IMR-90 (cell line): ENCODE measurements at regions not wholly inside any gene's neighbourhood (a gene's known extent, or its start where the extent isn't known, plus 50 kb on each side); places are given as distances from the start of the nearest gene placed in this dataset.

ENCODE experiments used
- ATAC-seq: fragments of 200-7000 bp; cut with Tn5 transposase; 2 replicates; pipeline ENCODE4 v1.9.1; 2020; ENCODE audit warnings: low read depth, mild to moderate bottlenecking, moderate library complexity
- BruUV-seq: library from RNA; stranded (reverse); fragments of 400-500 nt; replicated peaks from 2 replicates; lab custom pipeline; 2021; lab: Mats Ljungman, UMichigan
- CTCF ChIA-PET: fragments of 300-600 bp; formaldehyde crosslinking; extraction: SDS; loops from one replicate; lab custom pipeline; 2021; ENCODE audit warnings: antibody characterized with exemption; lab: Yijun Ruan, JAX
- POLR2A ChIA-PET: fragments of 300-600 bp; sonication (Branson Sonifier 250); formaldehyde crosslinking; loops from one replicate; lab custom pipeline; 2022; ENCODE audit warnings: antibody characterized with exemption; ENCODE audit not compliant: unreplicated experiment; lab: Charles Lee
- DNase-seq: peaks from one replicate; pipeline ENCODE4 v3.0.0; 2013
- H2AFZ ChIP-seq: replicated peaks from 2 replicates; pipeline ENCODE3; 2013; ENCODE audit warnings: low read length, mild to moderate bottlenecking; ENCODE audit not compliant: poor library complexity
- H2AK5ac ChIP-seq: 2 replicates; pipeline ENCODE4 v1.6.1; 2013; ENCODE audit warnings: low read depth, low read length, inconsistent platforms
- H2AK9ac ChIP-seq: replicated peaks from 2 replicates; pipeline ENCODE3; 2013; ENCODE audit warnings: mild to moderate bottlenecking, low read depth, low read length, moderate library complexity; ENCODE audit not compliant: poor library complexity
- H2BK120ac ChIP-seq: 2 replicates; pipeline ENCODE4 v1.6.1; 2013; ENCODE audit warnings: low read depth, low read length, inconsistent platforms
- H2BK15ac ChIP-seq: 3 replicates; pipeline ENCODE4 v1.6.1; 2013; ENCODE audit warnings: low read depth, low read length, inconsistent platforms
- H2BK20ac ChIP-seq: 2 replicates; pipeline ENCODE4 v1.6.1; 2013; ENCODE audit warnings: low read depth, mild to moderate bottlenecking, inconsistent platforms, low read length, moderate library complexity
- H2BK5ac ChIP-seq: 2 replicates; pipeline ENCODE4 v1.6.1; 2013; ENCODE audit warnings: mild to moderate bottlenecking, low read depth, low read length, inconsistent platforms; ENCODE audit not compliant: poor library complexity, severe bottlenecking
- H3K14ac ChIP-seq: replicated peaks from 2 replicates; pipeline ENCODE4 v1.6.1; 2013; ENCODE audit warnings: low read depth, low read length, inconsistent platforms
- H3K18ac ChIP-seq: 2 replicates; pipeline ENCODE4 v1.6.1; 2013; ENCODE audit warnings: low read depth, low read length, control low read depth
- H3K23ac ChIP-seq: 2 replicates; pipeline ENCODE4 v1.6.1; 2013; ENCODE audit warnings: low read depth, low read length, inconsistent platforms
- H3K27ac ChIP-seq: 2 replicates; pipeline ENCODE4 v1.5.1; 2013; ENCODE audit warnings: mild to moderate bottlenecking, control low read depth, low read length; ENCODE audit not compliant: insufficient read depth
- H3K27me3 ChIP-seq: 2 replicates; pipeline ENCODE4 v1.6.1; 2013; ENCODE audit warnings: low read length; ENCODE audit not compliant: control insufficient read depth, insufficient read depth
- H3K36me3 ChIP-seq: 2 replicates; pipeline ENCODE4 v1.6.1; 2013; ENCODE audit warnings: low read length, mixed read lengths; ENCODE audit not compliant: control insufficient read depth, insufficient read depth
- H3K4ac ChIP-seq: 2 replicates; pipeline ENCODE4 v1.6.1; 2013; ENCODE audit warnings: low read depth, low read length, inconsistent platforms
- H3K4me1 ChIP-seq: 2 replicates; pipeline ENCODE4 v1.6.1; 2013; ENCODE audit warnings: low read length, mixed read lengths; ENCODE audit not compliant: control insufficient read depth, insufficient read depth
- H3K4me2 ChIP-seq: 2 replicates; pipeline ENCODE4 v1.6.1; 2013; ENCODE audit warnings: low read depth, mild to moderate bottlenecking, control low read depth, low read length, moderate library complexity
- H3K4me3 ChIP-seq: 2 replicates; pipeline ENCODE4 v1.5.1; 2013; ENCODE audit warnings: low read depth, mild to moderate bottlenecking, control low read depth, low read length, moderate library complexity; ENCODE audit not compliant: insufficient read depth
- H3K56ac ChIP-seq: 2 replicates; pipeline ENCODE4 v1.6.1; 2013; ENCODE audit warnings: low read length, inconsistent platforms; ENCODE audit not compliant: insufficient read depth; ENCODE audit errors: extremely low read depth
- H3K79me1 ChIP-seq, 2 experiments: 2 replicates each; pipeline ENCODE4 v1.6.1; 2013; ENCODE audit warnings: low read length in 2 of 2, inconsistent platforms in 1 of 2, low read depth in 1 of 2
- H3K9ac ChIP-seq: 2 replicates; pipeline ENCODE4 v1.6.1; 2013; ENCODE audit warnings: low read depth, low read length, control low read depth
- H3K9me1 ChIP-seq: 2 replicates; pipeline ENCODE4 v1.6.1; 2013; ENCODE audit warnings: low read length, inconsistent platforms; ENCODE audit not compliant: insufficient read depth
- H3K9me3 ChIP-seq: 2 replicates; pipeline ENCODE4 v1.6.1; 2013; ENCODE audit warnings: low read length; ENCODE audit not compliant: control insufficient read depth, insufficient read depth
- H4K20me1 ChIP-seq: 2 replicates; pipeline ENCODE4 v1.6.1; 2013; ENCODE audit warnings: low read length, inconsistent platforms; ENCODE audit not compliant: insufficient read depth
- H4K5ac ChIP-seq: 2 replicates; pipeline ENCODE4 v1.6.1; 2013; ENCODE audit warnings: mild to moderate bottlenecking, low read depth, low read length, control low read depth
- H4K8ac ChIP-seq, 2 experiments: 2 replicates each; pipeline ENCODE4 v1.6.1; 2013; ENCODE audit warnings: low read depth in 2 of 2, low read length in 2 of 2, control low read depth in 1 of 2, inconsistent platforms in 1 of 2
- H4K91ac ChIP-seq: 2 replicates; pipeline ENCODE4 v1.6.1; 2013; ENCODE audit warnings: low read depth, low read length, inconsistent platforms; ENCODE audit not compliant: insufficient read depth
- BHLHE40 ChIP-seq: fragments of 150-350 bp; IDR thresholded peaks from 2 replicates; pipeline ENCODE4 v1.6.1; 2016; ENCODE audit warnings: mild to moderate bottlenecking, low read depth, low read length
- CEBPB ChIP-seq: IDR thresholded peaks from 2 replicates; pipeline ENCODE4 v1.6.1; 2012; ENCODE audit warnings: low read depth, low read length, improper control_type of control experiment
- CHD1 ChIP-seq: IDR thresholded peaks from 2 replicates; pipeline ENCODE4 v1.6.1; 2012; ENCODE audit warnings: low read depth, low read length, improper control_type of control experiment
- MAFK ChIP-seq: IDR thresholded peaks from 2 replicates; pipeline ENCODE4 v1.6.1; 2012; ENCODE audit warnings: low read depth, low read length, improper control_type of control experiment
- MXI1 ChIP-seq: IDR thresholded peaks from 2 replicates; pipeline ENCODE4 v1.6.1; 2012; ENCODE audit warnings: low read depth, mild to moderate bottlenecking, low read length, moderate library complexity, borderline replicate concordance
- NFE2L2 ChIP-seq: fragments of 150-350 bp; IDR thresholded peaks from 2 replicates; pipeline ENCODE4 v1.6.1; 2016; ENCODE audit warnings: low read depth, mild to moderate bottlenecking, low read length
- POLR2A ChIP-seq: IDR thresholded peaks from 2 replicates; pipeline ENCODE4 v1.6.1; 2012; ENCODE audit warnings: mild to moderate bottlenecking, low read depth, low read length
- RAD21 ChIP-seq: IDR thresholded peaks from 2 replicates; pipeline ENCODE4 v1.6.1; 2012; ENCODE audit warnings: low read length, improper control_type of control experiment
- SMC3 ChIP-seq: fragments of 150-350 bp; IDR thresholded peaks from 2 replicates; pipeline ENCODE4 v1.6.1; 2016; ENCODE audit warnings: low read depth, mild to moderate bottlenecking, antibody characterized with exemption, low read length, moderate library complexity
- WGBS, 2 experiments: methylation state at CpG; one replicate each; pipeline versions ENCODE4 v1.1.5 to v1.1.7; 2013; ENCODE audit warnings: missing lambda C conversion rate in 2 of 2; ENCODE audit not compliant: insufficient read length in 1 of 2; ENCODE audit errors: extremely low coverage in 2 of 2; 5-methylcytosine and 5-hydroxymethylcytosine counted together
- dilution Hi-C: fragments of 300-500 bp; cut with HindIII; formaldehyde crosslinking; loops from one replicate; pipeline ENCODE4 v1.14.3; 2018; ENCODE audit warnings: low sequenced_read_pairs; ENCODE audit not compliant: unreplicated experiment
- in situ Hi-C: fragments of 300-500 bp; cut with MboI; formaldehyde crosslinking; loops from 3 replicates; pipeline ENCODE4 v1.14.3; 2019; ENCODE audit warnings: low sequenced_read_pairs, inconsistent platforms, mixed read lengths
- intact Hi-C: fragments of 100-400 bp; cut with micrococcal nuclease; formaldehyde crosslinking; loops from 2 replicates; pipeline ENCODE4 v1.10.0; 2022
- TF ChIP-seq, protein P1 (sequence below): fragments of 150-350 bp; IDR thresholded peaks from 2 replicates; pipeline ENCODE4 v1.6.1; 2016; ENCODE audit warnings: low read depth, mild to moderate bottlenecking, low read length, moderate library complexity, borderline replicate concordance
- TF ChIP-seq, protein P2 (sequence below): conservative IDR thresholded peaks from 2 replicates; pipeline ENCODE4 v1.5.1; 2012; ENCODE audit warnings: mild to moderate bottlenecking, low read depth, low read length, improper control_type of control experiment

DNA sequence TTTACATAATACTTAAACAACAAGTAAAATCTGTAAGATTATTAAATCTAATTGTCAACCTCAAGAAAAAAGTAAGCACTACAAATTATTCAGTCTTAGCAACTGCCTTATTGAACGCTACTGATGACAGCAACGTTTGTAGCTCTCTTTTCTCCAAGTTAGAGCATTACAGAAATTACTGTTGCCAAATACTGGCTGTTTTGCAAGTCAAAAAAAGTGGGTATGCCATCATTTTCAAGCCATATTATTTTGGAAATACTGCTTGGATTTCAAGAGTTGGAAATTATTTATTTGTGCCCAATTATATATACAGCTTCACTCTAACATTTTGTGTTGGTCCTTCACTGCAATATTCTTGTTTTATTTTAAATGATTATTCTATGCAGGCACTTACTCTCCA, 221.7 kb downstream of the CXXC4 start:
- ATAC-seq (no peak), DNase-seq (no peak)
- intact Hi-C loops (no loop called here), dilution Hi-C loops (no loop called here), in situ Hi-C loops (no loop called here)
- Histone ChIP-seq H2BK5ac (no peak overlapping the region), H3K36me3 (no peaks in the 10 kb centered on the region), H3K9me3 (peaks cover 4% of the 10 kb centered on the region; the same call in 1 of the 2 replicates), H3K4me3 (no peak overlapping the region), H2BK15ac (no peak overlapping the region), H4K8ac (no peak overlapping the region), H2AK9ac (no peak overlapping the region), H3K18ac (no peak overlapping the region), H3K27me3 (no peaks in the 10 kb centered on the region), H2AFZ (no peak overlapping the region), H3K14ac (no peak overlapping the region), H3K4me2 (no peak overlapping the region), H2BK120ac (no peak overlapping the region), H2BK20ac (no peak overlapping the region), H3K27ac (no peak overlapping the region), H3K9me1 (no peaks in the 10 kb centered on the region), H3K56ac (no peak overlapping the region), H3K79me1 (no peaks in the 10 kb centered on the region), H3K9ac (no peak overlapping the region), H4K5ac (no peak overlapping the region), H2AK5ac (no peak overlapping the region), H4K20me1 (no peaks in the 10 kb centered on the region), H4K91ac (no peak overlapping the region), H3K23ac (no peak overlapping the region), H3K4me1 (no peaks in the 10 kb centered on the region), H3K4ac (no peak overlapping the region)
- no TSS peak for BruUV-seq
- WGBS, 2 experiments: no CpG with 5 or more reads among the region's 2 CpGs
- CTCF ChIA-PET: no interaction called here
- POLR2A ChIA-PET: no interaction called here
- no peak for TF ChIP-seq MXI1
- TF ChIP-seq NFE2L2: no peak
- no peak for TF ChIP-seq BHLHE40
- TF ChIP-seq, protein P1, sequence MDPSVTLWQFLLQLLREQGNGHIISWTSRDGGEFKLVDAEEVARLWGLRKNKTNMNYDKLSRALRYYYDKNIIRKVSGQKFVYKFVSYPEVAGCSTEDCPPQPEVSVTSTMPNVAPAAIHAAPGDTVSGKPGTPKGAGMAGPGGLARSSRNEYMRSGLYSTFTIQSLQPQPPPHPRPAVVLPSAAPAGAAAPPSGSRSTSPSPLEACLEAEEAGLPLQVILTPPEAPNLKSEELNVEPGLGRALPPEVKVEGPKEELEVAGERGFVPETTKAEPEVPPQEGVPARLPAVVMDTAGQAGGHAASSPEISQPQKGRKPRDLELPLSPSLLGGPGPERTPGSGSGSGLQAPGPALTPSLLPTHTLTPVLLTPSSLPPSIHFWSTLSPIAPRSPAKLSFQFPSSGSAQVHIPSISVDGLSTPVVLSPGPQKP: no peak
- TF ChIP-seq, protein P2, sequence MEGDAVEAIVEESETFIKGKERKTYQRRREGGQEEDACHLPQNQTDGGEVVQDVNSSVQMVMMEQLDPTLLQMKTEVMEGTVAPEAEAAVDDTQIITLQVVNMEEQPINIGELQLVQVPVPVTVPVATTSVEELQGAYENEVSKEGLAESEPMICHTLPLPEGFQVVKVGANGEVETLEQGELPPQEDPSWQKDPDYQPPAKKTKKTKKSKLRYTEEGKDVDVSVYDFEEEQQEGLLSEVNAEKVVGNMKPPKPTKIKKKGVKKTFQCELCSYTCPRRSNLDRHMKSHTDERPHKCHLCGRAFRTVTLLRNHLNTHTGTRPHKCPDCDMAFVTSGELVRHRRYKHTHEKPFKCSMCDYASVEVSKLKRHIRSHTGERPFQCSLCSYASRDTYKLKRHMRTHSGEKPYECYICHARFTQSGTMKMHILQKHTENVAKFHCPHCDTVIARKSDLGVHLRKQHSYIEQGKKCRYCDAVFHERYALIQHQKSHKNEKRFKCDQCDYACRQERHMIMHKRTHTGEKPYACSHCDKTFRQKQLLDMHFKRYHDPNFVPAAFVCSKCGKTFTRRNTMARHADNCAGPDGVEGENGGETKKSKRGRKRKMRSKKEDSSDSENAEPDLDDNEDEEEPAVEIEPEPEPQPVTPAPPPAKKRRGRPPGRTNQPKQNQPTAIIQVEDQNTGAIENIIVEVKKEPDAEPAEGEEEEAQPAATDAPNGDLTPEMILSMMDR: no peak
- TF ChIP-seq CHD1: no peak
- TF ChIP-seq CEBPB: no peak
- TF ChIP-seq MAFK: no peak
- TF ChIP-seq RAD21: no peak
- no peak for TF ChIP-seq SMC3
- no peak for TF ChIP-seq POLR2A
